HEK293 (cell line): ENCODE measurements at regions not wholly inside any gene's neighbourhood (a gene's known extent, or its start where the extent isn't known, plus 50 kb on each side); places are given as distances from the start of the nearest gene placed in this dataset.

ENCODE experiments used
- CTCF ChIP-seq: fragments of 450-650 bp; formaldehyde crosslinking; IDR thresholded peaks from 2 replicates; pipeline ENCODE4 v1.5.1; 2016; ENCODE audit warnings: missing biosample characterization, missing genetic modification characterization
- KLF9 ChIP-seq: fragments of 450-650 bp; formaldehyde crosslinking; IDR thresholded peaks from 2 replicates; pipeline ENCODE4 v1.5.1; 2016; ENCODE audit warnings: missing biosample characterization, missing genetic modification characterization, low read depth
- PATZ1 ChIP-seq: fragments of 450-650 bp; formaldehyde crosslinking; IDR thresholded peaks from 2 replicates; pipeline ENCODE4 v1.5.1; 2016; ENCODE audit warnings: missing biosample characterization, missing genetic modification characterization
- ZFP3 ChIP-seq: fragments of 450-650 bp; formaldehyde crosslinking; IDR thresholded peaks from 2 replicates; pipeline ENCODE4 v1.5.1; 2016; ENCODE audit warnings: low read depth, missing biosample characterization, missing genetic modification characterization
- ZNF184 ChIP-seq: fragments of 450-650 bp; IDR thresholded peaks from 2 replicates; pipeline ENCODE4 v1.5.1; 2018; ENCODE audit warnings: missing biosample characterization, mild to moderate bottlenecking, missing genetic modification characterization
- ZNF223 ChIP-seq: fragments of 450-650 bp; formaldehyde crosslinking; IDR thresholded peaks from 2 replicates; pipeline ENCODE4 v1.5.1; 2016; ENCODE audit warnings: missing biosample characterization, missing genetic modification characterization
- ZNF274 ChIP-seq, 2 experiments: fragments of 200-500 bp in 1 of 2; fragments of 450-650 bp in 1 of 2; sonication (Bioruptor generic) in 1 of 2; formaldehyde crosslinking in 1 of 2; IDR thresholded peaks; 2 replicates each; pipeline versions ENCODE4 v1.5.1 to v1.6.1; 2014 to 2016; ENCODE audit warnings: borderline replicate concordance in 1 of 2, inconsistent platforms in 1 of 2, low read length in 1 of 2, missing biosample characterization in 1 of 2, missing genetic modification characterization in 1 of 2
- ZNF362 ChIP-seq: fragments of 450-650 bp; formaldehyde crosslinking; IDR thresholded peaks from 2 replicates; pipeline ENCODE4 v1.5.1; 2016; ENCODE audit warnings: missing biosample characterization, missing genetic modification characterization
- ZNF423 ChIP-seq: fragments of 450-650 bp; formaldehyde crosslinking; IDR thresholded peaks from 2 replicates; pipeline ENCODE4 v1.5.1; 2016; ENCODE audit warnings: missing biosample characterization, missing genetic modification characterization
- ZNF558 ChIP-seq: fragments of 450-650 bp; formaldehyde crosslinking; IDR thresholded peaks from 2 replicates; pipeline ENCODE4 v1.5.1; 2016; ENCODE audit warnings: missing biosample characterization, missing genetic modification characterization

- TF ChIP-seq ZNF362 (tag by site-specific recombination), result no peak
- no peak for TF ChIP-seq ZNF558 (tag by site-specific recombination)
- TF ChIP-seq ZNF223, result no peak
- no peak for TF ChIP-seq ZNF423 (tag by site-specific recombination)
- no peak for TF ChIP-seq CTCF (tag by site-specific recombination)
- TF ChIP-seq ZFP3, result no peak
- TF ChIP-seq ZNF184 (tag by site-specific recombination), result no peak
- TF ChIP-seq KLF9 (tag by site-specific recombination), result no peak
- no peak for TF ChIP-seq ZNF274 (IDR thresholded peaks at IDR 0.05; ENCODE audit: low read length)
- no peak for TF ChIP-seq ZNF274 (tag by site-specific recombination; IDR thresholded peaks at IDR 0.05; ENCODE audit: borderline replicate concordance)
- TF ChIP-seq PATZ1 (tag by site-specific recombination), result no peak
These were observed 134.2 kb downstream of the CDCA7 start for GRCh38 chr2:173488861-173489260.
